Right forelimb (tissue), 1 donor: ENCODE measurements at regions not wholly inside any gene's neighbourhood (a gene's known extent, or its start where the extent isn't known, plus 50 kb on each side); places are given as distances from the start of the nearest gene placed in this dataset.

Experiments
- DNase-seq: peaks from one replicate; pipeline ENCODE4 v3.0.0-alpha.2; 2018

DNA sequence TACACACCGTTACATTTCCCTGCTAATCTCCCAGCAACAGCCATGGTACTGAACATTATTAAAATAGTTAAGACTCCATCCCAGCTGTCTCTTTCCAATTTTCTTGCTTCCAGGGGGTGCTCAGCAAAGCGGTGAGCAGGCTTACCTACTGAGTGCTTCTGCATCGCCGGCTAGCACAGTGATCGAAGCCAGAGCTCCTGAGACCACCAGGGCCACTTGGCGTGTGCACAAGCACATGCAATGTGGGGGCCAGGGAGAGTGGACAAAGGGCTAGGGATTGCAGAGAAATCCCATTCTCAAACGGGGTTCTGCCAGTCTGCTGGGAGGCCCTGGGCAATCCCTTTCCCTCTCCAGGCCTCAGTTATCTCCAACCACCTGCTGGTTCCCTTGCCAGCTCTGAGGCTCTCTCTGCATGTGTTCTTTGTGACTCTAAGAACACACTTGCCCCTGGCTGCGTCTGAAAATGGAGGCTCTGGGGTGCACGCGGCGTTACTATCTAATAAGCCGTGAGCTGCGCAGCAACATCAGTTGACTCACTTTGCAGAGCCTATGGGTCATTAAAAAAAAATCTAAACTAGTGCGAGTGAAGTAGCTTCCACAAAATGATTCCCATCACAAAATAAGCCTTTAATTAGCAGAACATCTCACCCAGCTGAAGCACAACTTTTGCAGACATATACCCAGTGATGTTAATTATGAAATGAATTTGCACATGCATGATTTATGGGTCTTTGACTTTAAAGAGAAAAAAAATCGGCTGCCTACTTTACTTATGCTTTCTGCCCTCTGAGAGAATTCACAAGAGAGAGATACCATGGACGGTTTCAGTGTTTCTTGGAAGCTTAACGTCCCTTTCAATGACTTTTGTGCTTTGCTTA is 271.5 kb downstream of the TLE3 start:
- DNase-seq, result no peak

DNA sequence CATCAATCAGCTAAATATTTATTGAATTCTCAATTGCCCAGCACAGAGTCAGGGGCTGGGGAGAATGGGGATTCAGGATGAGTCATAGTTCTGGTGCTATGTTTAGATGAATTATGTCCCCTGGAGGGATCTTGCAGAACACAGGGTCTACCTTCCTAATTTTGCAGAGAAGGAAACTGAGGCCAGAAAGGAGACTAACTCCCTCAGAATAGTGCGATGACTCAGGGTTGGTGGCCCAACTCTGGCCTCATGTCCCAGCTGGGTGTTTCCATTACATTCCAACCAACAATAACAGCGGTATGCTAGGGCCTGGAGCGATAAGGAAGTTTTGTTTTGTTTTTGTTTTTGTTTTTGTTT is 270.9 kb downstream of the TLE3 start:
- no peak for DNase-seq

- DNase-seq, result no peak
Observed at GRCh38 chr15:69827751-69828150, 270.0 kb downstream of the TLE3 start.

- no peak for DNase-seq
Observed at GRCh38 chr15:69828181-69828828, 269.4 kb downstream of the TLE3 start.

- no peak for DNase-seq
Observed at GRCh38 chr15:69829974-69830373, 267.7 kb downstream of the TLE3 start.

DNA sequence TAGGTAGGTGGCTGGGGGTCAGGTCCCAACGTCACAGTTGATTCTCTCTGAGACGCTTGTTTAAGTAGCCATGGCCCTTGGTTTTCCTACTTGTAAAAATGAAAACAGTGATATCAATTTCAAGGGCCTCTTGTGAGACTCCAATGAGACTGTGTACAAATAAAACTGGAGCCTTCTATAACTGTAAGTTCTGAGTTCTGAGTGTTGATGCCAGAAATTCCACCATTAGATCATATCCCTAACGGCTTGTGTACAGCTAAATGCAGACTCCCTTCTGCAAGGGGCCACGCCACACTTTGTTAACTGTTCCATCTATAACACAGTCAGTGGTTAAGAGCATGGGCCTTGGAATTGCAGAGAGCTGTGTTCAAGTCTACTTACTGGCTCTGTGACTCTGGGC is 267.3 kb downstream of the TLE3 start:
- no peak for DNase-seq

GRCh38 chr15:69830876-69831275 is 266.8 kb downstream of the TLE3 start:
- DNase-seq, result no peak

GRCh38 chr15:69834267-69834666 is 263.4 kb downstream of the TLE3 start:
- DNase-seq, result no peak

GRCh38 chr15:69834761-69835160 is 263.0 kb downstream of the TLE3 start:
- DNase-seq, result no peak

GRCh38 chr15:69836048-69836447 is 261.7 kb downstream of the TLE3 start:
- no peak for DNase-seq

DNA sequence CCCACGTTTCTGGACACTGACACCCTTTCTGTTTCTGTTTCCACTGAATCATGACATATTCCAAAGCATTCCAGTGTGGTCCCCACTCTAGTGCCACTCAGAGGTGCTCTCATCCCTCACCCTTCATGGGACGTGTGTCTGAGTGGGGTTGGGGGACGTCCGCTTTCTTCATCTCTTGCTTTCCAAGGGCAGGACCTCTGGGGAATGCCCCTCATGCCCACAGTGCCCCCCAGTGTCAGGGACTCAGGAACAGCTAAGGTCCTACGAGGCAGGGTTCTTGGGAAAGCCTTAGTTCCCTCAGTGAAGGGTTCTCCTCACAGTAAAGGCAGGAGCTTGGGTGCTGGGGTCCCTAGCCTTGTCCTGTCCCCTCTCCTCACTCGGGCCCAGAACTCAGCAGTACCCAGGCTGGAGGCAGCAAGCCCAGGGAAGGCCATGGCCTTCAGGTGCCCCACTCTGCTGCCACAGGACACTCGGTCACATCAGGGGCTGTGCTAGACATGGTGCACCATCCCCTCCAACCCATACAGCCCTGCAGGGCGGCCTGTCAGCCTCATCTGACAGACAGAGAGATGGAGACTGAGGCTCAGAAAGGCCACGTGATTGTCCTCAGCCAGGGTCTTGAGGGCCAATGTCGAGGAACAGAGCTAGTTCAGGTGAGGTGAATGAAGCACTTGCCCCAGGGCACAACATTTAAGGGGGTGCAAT is 261.0 kb downstream of the TLE3 start:
- no peak for DNase-seq

DNA sequence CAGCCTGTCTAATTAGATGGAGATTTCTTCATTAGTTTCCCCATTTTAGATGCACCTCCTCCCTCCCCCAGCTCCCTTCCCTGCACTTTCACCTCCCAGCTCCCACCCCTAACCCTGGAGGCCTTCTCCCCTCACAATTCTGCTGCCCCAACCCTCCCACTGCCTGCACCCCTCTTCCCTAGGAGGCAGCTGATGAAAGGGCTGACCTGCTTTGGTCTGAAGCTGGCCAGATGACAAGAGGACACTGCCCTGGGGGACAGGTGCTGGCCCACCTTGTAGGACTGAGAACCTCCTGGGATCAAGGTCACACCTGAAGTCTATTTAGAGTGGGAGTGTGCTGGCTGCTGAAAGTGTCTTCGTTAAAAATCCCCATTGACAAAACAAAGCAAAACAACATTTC is 259.4 kb downstream of the TLE3 start:
- no peak for DNase-seq

DNA sequence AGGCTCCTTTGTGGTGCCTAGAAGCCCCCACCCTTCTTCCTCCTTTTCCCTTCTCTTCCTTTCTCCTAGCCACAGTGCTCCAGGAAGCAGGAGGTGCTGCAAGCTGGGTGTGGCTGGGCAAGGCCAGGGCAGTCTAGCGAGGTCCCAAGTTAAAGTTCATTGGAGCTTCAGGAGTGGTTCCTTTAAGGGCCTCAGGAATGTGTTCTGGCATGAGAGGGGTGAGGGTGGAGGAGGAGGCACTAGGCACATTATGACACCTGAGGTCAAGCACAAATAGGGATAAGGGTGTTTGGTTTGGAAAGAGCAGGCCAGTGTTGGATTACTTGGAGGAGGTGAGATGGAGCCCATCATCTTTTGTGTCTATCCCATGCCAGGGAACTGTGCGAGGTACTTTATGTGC is 258.7 kb downstream of the TLE3 start:
- no peak for DNase-seq

- no peak for DNase-seq
Observed at GRCh38 chr15:69841113-69841828, 256.4 kb downstream of the TLE3 start.

DNA sequence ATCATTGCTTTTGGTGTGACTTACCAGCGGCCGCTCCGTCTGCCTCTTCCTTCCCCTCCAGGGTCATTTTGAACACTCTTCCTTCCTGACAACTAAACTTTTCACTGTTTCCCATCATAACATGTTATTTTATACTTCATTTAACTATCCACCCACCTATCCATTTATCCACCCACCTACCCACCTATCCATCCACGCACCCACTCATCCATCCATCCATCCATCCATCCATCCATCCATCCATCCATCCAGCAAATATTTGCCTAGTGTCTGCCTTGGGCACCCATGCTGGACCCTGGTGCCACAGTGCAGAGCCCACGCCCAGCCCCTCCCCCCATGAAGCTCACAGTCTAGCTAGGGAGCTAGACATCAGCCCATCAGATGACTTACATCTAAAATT is 254.9 kb downstream of the TLE3 start:
- DNase-seq, result no peak

DNA sequence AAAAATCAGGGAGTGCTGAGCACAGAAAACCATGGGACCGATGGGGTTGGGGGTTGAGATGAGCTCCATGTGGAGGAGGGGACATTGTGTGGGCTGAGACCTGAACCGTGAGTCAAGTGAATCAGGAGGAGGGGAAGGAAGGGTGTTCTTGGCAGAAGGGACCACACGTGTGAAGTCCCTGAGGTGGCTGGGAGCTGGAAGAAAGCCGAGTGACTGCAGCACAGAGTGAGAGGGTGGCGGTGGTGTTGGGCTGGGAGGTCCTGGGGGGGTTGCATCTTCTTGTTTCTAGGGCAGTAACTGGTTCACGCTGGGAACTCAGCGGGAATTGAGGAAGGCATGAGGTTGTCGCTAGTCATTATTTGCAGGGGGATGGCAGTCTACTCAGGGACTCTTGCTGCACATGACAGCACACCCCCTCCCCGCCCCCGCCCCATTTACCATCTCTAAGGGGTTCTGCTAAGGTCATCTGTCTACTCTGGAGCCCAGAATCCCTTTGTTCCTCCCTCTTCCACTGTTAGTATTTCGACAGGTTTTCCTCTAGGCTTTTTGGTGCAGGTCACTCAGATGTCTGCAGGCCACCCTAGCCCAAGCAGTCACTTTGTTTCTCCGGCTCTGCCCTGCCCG is 254.3 kb downstream of the TLE3 start:
- DNase-seq, result no peak

- DNase-seq, result no peak
Observed at GRCh38 chr15:69843900-69844304, 253.8 kb downstream of the TLE3 start.

DNA sequence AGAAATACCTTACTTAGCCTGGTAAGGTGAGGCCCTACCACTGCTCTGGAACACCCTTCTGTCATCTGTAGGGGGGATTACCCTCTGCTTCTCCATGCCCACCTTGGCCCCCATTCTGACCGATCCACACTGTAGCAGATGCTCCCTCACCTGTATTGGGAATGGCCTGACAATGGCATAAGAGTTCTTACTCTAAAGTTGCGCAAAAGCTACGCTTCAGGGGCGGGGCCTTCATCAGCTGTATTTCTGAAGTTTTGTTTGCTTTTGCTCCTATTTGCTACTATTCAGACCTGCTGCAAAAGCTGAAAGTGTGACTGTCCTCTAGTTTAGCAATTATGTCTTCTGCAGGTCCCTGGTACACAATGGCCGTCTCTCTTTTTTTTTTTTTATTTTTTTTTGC is 252.6 kb downstream of the TLE3 start:
- DNase-seq, result no peak

DNA sequence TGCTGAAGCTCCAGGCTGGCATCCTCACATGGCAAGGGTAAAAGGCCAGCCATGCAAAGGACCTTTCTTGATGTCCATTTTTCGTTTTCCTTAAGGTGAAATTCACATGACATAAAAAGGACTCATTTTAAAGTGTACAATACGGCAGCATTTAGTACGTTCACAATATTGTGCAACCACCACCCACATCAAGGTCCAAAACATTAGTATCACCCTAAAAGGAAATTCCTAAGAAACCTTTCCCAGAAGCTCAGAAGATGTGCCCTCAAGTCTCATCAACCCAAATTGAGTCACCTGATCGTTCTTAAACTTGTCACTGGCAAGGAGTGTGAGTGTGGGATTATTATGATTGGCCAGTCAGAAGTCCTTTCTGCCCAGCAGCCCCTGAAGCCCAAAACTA is 250.1 kb downstream of the TLE3 start:
- no peak for DNase-seq

GRCh38 chr15:69848096-69848495 is 249.6 kb downstream of the TLE3 start:
- DNase-seq, result no peak

DNA sequence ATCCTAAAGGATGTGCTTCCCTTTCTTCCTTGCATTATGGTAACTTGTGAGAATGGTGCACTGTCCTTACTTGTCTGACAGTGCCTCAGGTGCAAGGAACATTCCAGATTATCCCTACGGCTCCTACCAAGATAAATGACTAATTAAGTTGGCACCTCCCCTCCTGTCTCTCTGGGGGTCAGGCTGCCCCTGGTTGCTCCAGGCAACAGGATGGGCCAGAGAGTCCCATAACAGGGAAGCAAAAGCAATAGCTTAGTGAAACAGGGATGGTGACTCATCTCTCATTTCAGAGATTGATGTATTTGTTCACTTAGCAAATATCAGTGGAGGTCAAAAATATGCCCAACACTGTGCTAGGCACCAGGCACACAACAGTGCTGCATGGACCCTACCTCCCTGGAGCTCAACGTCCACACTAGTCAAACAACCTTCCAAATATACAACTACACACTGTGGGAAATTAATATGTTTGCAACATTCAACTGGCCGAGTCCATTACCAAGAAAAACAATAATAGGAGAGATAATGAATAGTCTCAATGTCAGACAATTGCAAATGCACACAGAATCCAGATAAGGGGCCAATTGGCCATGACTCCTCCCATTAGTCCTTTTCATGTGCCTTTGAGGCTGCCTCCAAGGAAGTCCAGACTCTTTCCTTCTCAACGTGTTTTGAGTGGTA is 249.0 kb downstream of the TLE3 start:
- no peak for DNase-seq

- no peak for DNase-seq
Observed at GRCh38 chr15:69849232-69849610, 248.5 kb downstream of the TLE3 start.
